DMS53 treated with DMSO at 0.1 percent for 48 hours (cell line): ENCODE measurements at regions not wholly inside any gene's neighbourhood (a gene's known extent, or its start where the extent isn't known, plus 50 kb on each side); places are given as distances from the start of the nearest gene placed in this dataset.
"Not testable (repeated sequence)": the region's sequence is repeated elsewhere in the genome, so short reads cannot be mapped to it uniquely, and the experiment has no call there.

Experiments used
- DNase-seq: peaks from one replicate; lab custom pipeline; 2025; ENCODE audit not compliant: unreplicated experiment; lab: John Stamatoyannopoulos, UW

GRCh38 chr3:53401154-53401553, 53.8 kb upstream of the DCP1A start:
- no peak for DNase-seq

GRCh38 chr3:53402326-53402725, 55.0 kb upstream of the DCP1A start:
- DNase-seq: no peak

- DNase-seq: no peak
These were observed 64.0 kb upstream of the DCP1A start for GRCh38 chr3:53411371-53411770.

DNA sequence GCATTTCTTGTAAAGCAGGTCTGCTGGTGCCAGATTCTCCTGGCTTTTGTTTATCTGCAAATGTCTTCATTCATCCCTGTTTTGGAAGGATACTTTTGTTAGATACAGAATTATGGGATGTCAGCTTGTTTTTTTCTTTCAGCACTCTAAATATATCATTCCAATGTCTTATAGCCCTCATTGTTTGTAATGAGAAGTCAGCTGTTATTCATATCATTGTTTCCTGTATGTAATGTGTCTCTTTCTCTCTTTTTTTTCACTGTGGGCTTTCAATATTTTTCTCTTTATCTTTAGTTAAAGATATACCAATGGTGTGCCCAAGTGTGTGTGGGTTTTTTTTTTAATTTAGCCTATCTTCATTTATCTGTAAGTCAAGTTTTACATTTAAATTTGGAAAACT, 65.6 kb upstream of the DCP1A start:
- DNase-seq: no peak

GRCh38 chr3:53416530-53416929, 69.2 kb upstream of the DCP1A start:
- no peak for DNase-seq

- DNase-seq: peak; percentile 8
These were observed 73.5 kb upstream of the DCP1A start for GRCh38 chr3:53420831-53421230.

DNA sequence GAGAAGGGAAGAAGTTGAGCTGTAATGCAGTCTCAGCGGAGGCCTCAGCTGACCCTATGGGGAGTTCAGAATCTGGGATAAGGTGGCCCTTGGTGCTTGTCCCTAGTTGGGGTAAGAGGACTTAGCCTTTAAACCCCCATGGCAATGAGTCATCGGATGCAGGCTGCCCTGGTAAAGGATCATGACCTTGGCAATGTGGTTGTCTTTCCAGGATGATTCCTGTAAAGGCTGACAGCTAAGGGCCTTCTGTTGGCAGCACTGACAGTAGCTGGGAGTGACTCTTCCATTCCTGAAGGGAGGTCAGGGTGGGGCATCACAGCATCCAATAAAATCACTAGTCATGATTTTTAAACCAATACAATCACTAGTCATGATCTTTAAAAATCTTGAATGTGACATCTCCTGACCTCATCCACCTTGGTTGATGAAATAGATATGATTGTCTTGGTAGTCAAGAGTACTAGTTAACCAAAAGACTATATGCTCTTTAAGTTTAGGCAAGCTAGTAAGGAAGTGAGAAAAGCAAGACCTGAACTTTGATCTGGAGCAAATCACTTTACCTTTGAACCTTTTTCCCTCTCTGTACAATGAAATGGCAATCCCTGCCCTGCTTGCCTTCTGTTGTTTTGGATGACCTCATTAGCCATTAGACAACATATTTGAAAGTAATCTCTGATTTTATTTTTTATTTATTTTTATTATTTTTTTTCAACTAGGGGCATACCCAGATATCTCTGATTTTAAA, 71.3 kb upstream of the CACNA1D start:
- DNase-seq: no peak

DNA sequence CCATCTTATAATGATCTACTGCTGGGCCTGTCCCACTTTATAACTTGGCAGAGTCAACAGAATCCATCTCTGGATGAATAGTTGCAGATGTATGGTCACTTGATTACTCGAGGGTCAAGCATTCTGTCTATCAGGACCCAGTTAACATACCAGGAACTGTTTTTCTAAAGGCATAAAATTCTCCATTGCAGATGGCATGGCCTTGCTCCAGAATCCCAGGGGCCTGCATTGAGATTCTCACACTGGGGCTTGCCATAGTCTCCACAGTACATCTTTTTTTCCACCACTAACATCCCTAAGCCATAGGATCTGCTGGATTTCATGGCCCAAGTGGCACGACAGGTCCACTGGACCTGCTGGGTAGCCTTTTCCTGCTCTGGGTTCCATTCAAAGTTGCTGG, 68.5 kb upstream of the CACNA1D start:
- DNase-seq: no peak

GRCh38 chr3:53426918-53427317, 67.5 kb upstream of the CACNA1D start:
- no peak for DNase-seq

- DNase-seq: no peak
These were observed 57.6 kb upstream of the CACNA1D start for GRCh38 chr3:53436828-53437227.

DNA sequence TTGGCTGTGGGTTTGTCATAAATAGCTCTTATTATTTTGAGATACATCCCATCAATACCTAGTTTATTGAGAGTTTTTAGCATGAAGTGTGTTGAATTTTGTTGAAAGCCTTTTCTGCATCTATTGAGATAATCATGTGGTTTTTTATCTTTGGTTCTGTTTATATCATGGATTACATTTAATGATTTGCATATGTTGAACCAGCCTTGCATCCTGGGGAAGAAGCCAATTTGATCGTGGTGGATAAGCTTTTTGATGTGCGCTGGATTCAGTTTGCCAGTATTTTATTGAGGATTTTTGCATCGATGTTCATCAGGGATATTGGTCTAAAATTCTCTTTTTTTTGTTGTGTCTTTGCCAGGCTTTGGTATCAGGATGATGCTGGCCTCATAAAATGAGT, 51.5 kb upstream of the CACNA1D start:
- DNase-seq: not testable (repeated sequence)
